CD4-positive, alpha-beta T cell treated with Interleukin-4 for 4 hours (primary cell): ENCODE measurements at regions not wholly inside any gene's neighbourhood (a gene's known extent, or its start where the extent isn't known, plus 50 kb on each side); places are given as distances from the start of the nearest gene placed in this dataset.
"Not testable (repeated sequence)": the region's sequence is repeated elsewhere in the genome, so short reads cannot be mapped to it uniquely, and the experiment has no call there.

ENCODE experiments used
- DNase-seq: peaks from one replicate; pipeline ENCODE4 v3.0.0-alpha.2; 2020

DNA sequence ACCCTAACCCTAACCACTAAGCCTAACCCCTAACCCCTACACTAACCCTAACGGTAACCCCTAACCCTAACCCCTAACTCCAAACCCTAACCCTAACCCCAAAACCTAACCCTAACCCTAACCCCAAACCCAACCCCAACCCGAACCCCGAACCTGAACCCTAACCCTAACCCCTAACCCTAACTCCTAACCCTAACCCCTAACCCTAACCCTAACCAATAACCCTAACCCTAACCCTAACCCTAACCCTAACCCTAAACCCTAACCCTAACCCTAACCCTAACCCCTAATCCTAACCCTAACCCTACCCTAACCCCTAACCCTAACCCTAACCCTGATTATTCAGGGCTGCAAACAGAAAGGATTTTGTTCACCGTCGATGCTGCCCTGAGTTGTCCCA is 144.6 kb upstream of the DUSP22 start:
- not testable (repeated sequence) for DNase-seq

DNA sequence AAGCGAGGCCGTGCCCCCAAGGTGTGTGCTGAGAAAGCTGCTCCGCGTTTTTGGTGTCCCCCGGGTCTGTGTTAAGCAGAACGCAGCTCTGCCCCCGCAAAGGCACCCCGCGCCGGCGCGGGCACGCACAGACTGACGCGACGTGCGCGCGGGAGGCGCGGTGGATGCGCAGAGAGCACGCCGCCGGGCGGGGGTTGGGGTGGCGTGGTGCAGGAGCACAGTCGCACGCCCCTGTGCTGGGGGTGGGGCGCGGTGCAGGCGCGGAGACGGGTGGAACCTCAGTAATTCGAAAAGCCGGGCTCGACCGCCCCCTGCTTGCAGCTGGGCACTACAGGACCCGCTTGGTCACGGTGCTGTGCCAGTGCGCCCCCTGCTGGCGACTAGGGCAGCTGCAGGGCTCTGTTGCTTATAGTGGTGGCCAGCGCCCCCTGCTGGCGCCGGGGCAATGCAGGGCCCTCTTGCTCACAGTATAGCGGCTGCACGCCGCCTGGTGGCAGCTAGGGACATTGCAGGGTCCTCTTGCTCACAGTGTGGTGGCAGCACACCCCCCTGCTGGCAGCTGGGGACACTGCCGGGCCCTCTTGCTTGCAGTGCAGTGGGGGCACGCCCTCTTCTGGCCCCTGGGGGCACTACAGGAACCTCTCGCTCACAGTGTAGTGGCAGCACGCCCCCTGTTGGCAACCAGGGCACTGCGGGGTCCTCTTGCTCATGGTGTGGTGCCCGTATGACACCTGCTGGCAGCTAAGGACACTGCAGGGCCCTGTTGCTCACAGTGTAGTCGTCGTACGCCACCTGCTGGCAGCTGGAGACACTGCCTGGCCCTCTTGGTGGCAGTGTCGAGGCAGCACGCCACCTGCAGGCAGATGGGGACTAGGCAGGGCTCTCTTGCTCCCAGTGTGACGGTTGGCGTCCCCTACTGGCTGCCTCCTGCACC is 144.0 kb upstream of the DUSP22 start:
- DNase-seq: peak; percentile 23

DNA sequence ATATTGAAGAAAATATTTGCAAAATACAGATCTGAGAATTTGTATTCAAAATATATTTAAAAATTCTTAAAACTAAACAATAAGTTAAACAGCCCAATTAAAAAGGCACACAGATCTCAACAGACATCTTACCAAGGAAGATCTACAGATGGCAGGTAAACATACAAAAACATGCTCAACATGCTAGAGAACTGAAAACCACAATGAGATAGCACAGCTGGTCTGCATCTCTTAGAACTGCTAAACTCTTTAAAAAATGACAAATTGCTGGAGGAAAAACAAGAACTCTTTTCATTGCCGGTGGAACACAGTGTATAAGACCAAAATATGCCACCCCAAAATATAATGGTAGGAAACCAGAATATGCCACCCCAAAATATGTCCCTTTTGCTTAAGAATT is 142.1 kb upstream of the DUSP22 start:
- not testable (repeated sequence) for DNase-seq

DNA sequence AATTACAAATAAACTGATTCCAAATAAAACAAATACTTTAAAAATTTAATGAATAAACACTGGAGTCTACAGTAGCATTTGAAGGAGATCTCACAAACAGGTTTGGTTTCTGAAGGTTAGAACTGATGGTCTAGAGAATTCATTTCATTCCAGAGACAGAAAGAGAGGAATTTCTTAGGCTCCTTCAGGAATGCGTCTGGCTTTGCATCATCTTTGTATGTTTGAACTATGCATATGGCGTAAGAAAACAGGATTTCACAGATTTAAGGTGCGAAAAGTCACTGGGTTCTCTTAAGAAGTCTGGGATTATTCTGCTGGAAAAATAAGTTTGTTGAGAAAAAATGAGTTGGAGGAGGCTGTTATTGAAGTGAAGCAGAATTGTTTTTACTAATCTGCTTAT is 139.9 kb upstream of the DUSP22 start:
- DNase-seq: not testable (repeated sequence)

DNA sequence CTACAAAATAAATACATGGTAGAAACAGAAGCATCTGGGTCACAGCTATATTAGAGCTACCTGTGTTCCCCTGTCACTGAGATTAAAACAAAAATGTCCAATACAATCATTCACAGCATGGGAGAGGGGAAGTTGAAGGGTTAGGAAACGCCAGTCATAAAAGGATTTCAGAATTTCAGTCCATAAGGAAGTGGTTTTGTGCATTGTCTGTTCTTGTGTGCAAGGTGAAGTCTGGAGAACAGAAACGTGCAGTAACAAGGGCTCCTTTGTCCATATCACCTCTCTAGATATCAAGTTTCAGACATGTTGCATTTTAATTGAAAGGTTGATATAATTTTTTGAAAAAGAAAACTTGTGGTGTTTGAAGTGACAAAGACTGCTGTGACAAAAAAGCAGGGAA is 139.3 kb upstream of the DUSP22 start:
- DNase-seq: not testable (repeated sequence)

DNA sequence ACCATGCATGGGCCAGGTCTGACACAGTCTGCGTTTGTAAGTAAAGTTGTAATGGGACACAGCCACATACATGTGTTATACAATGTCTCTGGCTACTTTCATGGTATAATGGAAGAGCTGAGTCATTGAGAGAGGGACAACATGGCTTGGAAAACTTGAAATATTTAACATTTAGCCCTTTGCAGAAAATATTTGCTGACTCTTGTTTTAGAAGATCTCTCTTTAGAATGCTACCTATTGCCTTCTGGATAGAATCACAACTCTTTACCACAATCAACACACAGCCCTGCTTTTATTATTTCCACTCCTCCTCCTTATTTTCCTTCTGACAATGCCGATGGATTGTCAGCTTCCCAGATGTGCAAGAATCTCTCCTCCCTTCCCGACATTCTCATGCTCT is 138.4 kb upstream of the DUSP22 start:
- not testable (repeated sequence) for DNase-seq

DNA sequence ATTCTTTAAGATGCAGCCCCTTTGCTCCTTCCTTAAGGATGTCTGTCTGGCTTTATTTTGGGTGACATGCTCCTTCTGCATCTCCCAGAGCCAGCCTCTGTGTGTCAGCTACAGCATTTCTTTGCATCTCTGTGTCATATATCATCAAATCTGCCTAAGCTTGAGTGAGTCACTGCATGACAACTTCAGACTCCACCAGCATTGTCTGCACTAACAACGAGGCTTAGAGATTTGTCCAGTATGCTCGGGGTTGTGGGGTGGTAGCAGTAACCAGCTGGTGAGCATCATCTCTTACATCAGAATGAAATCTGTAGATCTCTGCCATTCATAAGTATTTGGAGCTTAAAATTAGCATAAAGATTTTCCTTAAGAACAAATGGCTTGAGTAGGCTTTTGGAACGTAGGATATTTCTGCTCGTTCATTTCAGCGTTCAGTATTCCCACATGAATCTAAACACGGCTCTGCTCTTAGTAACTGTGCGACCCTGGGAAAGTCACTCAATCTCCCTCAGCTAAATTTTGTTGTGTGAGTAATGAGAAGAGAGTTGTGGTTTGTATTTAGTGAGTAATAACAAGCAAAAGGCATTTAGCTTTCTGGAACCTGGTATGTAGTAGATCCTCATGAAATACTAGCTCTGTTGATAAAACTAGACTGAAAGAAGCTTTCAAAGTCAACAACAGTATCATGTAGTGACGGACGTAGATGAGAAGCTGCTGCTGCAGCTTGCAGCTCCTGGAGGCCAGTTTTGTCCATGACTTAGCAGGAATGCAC is 137.8 kb upstream of the DUSP22 start:
- not testable (repeated sequence) for DNase-seq

DNA sequence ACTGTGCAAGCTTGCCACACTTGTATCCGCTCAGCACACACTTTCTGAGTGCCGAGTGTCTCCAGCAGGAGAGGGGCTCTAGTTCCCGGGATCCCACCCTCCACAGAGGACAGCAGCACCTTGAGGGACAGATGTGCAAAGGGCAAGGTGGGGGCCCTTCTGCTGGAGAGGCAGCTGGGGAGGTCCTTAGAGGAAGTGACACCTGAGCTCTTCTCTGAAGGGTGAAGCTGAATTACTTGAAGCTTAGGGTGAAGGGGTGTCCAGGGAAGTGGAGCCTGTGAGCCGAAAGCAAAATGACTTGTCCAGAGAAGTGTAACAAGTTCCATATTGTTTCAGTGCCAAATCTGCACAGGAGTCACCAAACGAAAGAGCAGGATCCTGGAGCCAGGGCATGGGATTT is 136.3 kb upstream of the DUSP22 start:
- no peak for DNase-seq

DNA sequence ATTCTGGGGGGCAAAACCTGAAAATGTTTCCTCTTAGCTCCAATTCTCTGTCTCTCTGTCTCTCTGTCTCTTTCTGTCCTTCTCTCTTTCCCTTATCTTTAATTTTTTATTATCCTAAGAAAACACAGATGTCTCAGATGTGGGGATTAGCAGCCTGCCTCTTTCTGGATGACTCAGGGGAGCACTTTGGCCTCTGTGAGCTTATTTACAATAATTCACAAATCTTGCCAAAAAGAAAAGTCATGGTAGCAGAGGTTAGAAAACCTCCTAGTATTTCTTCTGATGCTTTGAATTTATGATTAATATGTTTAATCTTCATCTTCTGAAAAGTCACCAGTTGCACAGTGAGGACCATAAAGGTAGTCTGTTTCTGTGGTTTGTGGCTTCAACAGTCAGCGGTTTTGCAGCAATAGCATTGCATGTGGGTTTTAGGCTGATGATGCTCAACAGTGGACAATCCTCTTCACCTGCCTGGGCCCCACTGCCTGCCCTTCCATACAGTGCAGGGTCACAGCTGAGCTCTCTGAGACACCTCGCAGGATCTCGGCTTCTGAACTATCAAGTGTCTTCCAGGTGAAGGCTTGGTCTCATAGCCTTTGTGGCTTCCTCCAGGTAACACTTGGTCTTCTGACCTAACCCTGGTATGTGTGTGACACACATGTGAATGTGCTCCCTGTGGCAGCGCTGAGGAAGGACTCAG is 135.7 kb upstream of the DUSP22 start:
- DNase-seq: not testable (repeated sequence)

DNA sequence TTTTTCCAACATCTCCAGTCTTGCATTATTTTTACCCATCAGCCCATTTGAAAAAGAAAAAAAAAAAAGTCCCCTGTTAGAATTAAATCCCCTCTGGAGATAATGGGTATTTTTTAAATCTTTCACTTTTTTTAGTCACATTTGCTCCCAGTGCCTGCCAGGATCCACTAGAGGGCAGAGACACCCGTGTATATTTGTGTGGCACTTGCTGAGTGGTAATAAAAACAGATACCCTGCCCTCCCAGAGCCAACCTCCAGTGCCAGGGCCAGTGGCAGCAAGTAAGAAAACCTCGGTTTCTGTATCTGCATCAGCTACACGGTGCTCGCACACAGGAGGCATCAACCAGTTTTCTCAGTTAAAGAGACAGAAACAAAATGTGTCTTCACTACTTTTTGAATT is 135.1 kb upstream of the DUSP22 start:
- peak; percentile 19 for DNase-seq

DNA sequence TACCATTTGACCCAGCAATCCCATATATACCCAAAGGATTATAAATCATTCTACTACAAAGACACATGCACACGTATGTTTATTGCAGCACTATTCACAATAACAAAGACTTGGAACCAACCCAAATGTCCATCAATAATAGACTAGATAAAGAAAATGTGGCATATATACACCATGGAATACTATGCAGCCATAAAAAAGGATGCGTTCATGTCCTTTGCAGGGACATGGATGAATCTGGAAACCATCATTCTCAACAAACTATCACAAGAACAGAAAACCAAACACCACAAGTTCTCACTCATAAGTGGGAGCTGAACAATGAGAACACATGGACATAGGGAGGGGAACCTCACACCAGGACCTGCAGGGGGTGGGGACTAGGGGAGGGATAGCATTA is 130.6 kb upstream of the DUSP22 start:
- not testable (repeated sequence) for DNase-seq

DNA sequence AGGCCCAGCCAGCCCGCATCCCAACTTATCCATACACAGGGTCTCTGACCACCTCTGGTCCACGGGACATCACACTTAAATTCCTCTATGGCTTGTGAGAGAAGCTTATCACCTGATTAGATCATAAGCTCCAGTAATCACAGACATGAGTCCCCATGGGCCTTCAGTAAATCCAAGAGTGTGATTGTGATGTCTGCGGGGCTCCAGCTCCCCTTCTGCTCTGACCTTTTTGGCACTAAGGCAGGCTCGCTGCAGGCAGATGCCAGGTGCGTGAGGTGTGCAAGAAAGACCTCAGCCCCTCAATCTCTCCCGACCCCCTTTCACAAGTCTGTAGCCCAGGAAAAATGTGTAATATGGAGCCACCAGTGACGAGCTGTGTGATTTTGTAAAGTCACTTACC is 127.6 kb upstream of the DUSP22 start:
- no peak for DNase-seq

DNA sequence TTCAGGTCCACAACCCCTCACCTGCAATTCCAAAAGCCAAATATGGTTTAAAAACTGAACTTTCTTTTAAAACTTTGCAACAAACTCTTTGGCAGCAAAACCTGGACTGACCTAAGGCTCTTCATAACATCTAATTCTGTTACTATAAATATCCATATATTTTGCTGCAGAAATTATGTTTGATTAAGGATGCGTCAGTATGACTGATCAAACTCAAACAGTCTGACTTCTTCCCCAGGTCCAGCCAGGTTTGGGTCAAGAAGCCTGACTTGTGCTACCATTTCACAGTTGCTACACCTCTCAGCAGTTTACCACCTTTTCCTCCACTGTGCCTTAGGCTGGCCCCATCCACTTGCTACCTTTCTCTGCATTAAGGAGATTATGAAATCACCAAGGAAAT is 127.0 kb upstream of the DUSP22 start:
- no peak for DNase-seq

DNA sequence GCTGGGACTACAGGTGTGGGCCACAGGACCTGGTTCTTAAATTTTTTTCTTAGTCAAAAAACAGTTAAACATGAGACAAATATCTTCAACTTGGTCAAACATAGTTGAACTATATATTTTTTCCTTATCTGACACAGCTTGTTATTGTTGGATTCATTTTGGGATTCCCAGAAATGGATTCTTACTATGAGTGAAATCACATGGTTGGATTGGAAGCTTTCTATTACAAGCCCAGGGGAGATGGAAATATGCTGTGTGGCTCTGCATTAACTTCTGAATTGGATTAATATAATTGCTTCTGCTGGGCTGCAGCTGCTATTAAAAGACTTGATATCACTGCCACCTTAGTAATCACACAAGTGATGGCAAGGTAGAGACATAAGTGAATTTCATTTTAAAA is 126.4 kb upstream of the DUSP22 start:
- no peak for DNase-seq

DNA sequence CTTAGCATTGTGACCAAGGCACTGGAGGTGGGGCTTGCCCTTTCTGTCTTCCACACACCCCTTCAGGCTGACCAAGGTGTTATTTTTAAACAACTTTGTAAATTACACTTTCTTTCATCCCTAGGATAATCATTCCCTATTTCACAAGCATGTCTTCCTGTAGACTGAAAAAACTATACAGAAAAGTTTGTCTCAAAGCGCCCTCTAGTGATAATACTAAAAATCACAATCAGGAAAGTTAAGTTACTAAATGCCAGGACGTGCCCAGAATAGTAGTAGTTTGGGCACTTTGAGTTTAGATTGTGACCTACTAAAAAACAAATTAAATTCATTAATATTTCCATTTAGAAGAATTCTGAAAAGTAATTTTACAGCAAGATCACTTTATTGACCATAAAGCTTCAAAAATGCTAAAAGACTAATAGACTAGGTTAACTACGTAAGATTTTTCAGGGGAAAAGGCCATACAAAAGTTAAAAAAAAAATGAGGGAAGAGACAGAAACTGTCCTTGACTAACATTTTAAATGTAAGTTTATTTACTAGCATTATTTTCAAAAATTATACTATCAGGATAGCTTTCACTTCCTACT is 123.3 kb upstream of the DUSP22 start:
- DNase-seq: peak; percentile 56

DNA sequence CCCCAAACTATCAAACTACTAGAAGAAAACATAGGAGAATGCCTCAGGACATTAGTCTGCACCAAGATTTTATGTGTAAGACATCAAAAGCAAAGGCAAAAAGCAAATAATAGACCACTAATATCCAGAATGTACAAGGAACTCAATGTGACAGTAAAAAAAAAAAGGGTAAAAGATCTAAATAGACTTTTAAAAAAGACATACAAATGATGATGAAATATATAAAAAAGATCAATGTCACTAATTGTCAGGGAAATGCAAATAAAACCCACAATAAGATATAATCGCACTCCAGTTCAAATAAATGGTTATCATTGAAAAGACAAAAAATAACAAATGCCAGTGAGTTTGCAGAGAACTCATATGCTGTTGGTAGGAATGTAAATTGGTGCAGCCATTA is 118.3 kb upstream of the DUSP22 start:
- DNase-seq: no peak

DNA sequence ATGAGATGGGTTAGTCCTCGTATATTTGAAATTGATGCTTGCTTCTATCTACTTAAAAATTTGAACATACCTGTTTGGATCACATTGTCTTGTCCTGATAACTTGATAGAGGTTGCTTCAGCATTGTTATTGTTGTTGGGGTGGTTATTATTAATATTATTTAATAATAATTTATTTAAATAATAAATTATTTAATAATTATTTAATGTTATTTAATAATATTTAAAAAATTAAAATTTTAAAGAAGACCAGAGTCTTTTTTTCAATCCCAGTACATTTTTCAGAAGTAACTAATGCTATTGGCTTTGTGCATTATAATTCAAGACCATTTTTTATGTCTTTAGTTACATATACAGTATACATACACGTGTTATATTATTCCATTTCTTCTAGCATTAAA is 116.6 kb upstream of the DUSP22 start:
- DNase-seq: no peak

DNA sequence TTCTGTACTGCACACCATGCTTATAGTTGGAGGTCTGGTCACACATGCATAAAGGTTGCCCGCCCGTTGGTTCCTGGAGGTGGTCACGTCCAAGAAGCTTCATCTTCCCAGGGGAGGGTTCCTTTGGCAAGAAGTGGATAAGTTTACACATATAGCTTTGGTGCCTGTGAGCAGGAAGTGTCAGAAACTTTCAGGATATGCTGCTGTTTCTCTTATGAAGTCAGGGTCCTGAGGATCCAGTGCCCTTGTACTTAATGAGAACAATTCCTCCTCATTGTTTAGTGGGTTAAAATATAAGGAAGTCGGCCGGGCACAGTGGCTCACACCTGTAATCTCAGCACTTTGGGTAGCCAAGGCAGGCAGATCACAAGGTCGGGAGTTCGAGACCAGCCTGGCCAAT is 115.5 kb upstream of the DUSP22 start:
- no peak for DNase-seq

DNA sequence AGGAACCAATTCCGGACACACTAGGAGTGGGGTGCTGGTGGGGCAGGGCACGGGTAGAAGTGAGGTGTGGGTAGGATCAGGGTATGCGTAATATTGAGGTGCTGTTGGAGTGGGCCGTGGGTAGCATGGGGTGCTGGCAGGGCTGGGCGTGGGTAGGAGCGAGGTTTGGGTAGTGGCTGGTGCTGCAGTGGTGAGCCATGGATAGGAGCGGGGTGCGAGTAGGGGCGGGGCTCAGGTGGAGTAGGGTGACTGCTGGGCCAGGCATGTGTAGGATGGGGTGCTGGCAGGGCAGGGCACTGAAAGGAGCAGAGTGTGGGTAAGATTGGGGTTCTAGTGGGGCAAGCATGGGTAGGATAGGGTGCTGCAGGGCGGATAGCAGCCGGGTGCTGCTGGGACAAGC is 114.2 kb upstream of the DUSP22 start:
- no peak for DNase-seq

DNA sequence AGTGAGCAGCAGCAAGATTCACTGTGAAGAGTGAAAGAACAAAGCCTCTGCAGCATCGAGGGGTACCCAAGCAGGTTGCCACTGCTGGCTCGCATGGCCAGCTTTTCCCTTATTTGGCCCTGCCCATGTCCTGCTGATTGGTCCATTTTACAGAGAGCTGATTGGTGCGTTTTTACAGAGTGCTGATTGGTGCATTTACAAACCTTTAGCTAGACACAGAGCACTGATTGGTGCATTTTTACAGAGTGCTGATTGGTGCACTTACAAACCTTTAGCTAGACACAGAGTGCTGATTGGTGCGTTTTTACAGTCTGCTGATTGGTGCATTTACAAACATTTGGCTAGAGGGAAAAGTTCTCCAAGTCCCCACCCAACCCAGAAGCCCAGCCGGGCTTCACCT is 113.4 kb upstream of the DUSP22 start:
- DNase-seq: not testable (repeated sequence)

DNA sequence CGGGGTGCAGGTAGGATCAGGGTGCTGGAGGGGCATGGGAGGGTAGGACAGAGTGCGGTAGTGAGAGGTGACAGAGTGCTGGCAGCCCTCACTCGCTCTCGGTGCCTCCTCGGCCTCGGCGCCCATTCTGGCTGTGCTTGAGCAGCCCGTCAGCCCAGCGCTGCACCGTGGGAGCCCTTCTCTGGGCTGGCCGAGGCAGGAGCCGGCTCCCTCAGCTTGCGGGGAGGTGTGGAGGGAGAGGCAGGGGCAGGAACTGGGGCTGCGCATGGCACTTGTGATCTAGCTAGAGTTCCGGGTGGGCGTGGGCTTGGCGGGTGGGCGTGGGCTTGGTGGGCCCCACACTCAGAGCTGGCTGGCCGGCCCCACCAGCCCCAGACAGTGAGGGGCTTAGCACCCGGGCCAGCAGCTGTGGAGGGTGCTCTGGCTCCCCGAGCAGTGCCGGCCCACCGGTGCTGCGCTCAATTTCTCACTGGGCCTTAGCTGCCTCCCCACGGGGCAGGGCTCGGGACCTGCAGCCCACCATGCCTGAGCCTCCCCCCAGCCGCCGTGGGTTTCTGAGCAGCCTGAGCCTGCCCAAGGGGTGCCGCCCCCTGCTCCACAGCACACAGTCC is 112.8 kb upstream of the DUSP22 start:
- DNase-seq: no peak

DNA sequence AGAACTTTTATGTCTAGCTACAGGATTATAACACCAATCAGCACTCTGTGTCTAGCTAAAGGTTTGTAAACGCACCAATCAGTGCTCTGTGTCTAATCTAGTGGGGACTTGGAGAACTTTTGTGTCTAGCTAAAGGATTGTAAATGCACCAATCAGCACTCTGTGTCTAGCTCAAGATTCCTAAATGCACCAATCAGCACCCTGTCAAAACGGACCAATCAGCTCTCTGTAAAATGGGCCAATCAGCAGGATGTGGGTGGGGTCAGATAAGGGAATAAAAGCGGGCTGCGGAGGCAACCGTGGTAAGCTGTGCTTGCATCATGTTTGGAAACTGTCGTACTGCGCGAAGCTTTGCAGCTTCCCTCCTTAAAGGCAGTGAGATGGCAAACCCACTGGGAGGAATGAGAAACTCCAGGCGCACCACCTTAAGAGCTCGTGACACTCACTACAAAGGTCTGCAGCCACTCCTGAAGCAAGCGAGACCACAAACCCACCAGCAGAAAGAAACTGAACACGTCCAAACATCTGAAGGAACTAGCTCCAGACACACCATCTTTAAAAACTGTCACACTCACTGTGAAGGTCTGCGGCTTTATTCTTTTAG is 112.1 kb upstream of the DUSP22 start:
- not testable (repeated sequence) for DNase-seq
